GM11168 (cell line): ENCODE measurements at regions not wholly inside any gene's neighbourhood (a gene's known extent, or its start where the extent isn't known, plus 50 kb on each side); places are given as distances from the start of the nearest gene placed in this dataset.

ENCODE experiments used
- in situ Hi-C: fragments of 300-500 bp; cut with MboI; formaldehyde crosslinking; loops from one replicate; pipeline ENCODE4 v1.12.0; 2022; ENCODE audit warnings: low sequenced_read_pairs; ENCODE audit not compliant: unreplicated experiment

DNA sequence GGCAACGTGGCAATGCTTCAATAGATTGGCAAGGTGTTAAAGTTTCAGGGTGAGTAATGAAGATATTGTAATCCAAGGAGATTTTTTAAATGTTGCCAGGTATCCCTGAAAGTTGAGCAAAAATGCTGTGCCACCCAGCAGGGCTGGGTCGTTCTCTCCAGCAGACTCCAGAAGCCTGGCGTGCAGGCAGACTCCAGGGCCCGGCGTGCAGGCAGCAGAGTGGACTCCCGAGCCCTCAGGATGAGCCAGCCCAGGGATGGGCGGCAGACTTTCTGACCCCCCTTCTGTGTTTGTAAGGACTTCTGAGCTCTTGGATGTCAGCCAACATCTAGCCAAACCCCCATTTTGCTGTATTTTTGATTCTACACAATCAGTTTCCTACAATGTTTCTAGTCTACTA, 289.1 kb downstream of the ZNF516 start:
- in situ Hi-C loops: no loop called here

DNA sequence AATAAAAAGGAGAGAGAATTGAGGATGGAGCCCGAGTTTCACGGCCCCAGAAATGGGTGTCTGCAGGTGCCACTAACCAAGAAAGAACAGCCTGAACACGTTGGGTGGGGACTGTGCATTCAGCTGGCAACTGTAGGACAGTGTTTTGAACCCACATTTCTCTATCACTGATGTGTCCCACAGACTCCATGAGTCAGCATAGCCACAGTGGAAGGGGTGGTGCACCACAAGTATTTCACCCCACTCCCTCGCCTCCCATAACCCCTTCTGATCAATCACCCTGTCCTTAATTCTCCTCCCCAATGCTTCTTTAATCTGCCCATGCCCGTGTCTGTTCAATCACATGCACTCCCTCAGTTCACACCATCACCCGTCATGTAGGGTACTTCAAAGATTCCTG, 291.5 kb downstream of the ZNF516 start:
- in situ Hi-C loops: no loop called here

DNA sequence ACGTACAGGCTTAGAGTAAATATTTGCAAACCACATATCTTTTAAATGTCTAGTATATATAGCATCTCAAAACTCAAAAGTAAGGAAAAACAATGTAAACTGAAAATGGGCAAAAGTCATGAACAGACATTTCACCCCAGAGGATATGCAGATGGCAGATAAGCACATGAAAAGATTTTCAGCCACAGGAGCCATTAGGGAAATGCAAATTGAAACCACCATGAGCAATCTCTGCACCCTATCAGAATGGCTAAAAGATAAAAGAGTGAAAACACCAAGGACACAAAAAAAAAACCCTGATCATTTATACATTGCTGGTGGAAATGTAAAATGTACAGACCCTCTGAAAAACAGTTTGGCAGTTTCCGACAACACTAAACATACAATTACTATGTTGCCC, 292.7 kb downstream of the ZNF516 start:
- in situ Hi-C loops: no loop called here

DNA sequence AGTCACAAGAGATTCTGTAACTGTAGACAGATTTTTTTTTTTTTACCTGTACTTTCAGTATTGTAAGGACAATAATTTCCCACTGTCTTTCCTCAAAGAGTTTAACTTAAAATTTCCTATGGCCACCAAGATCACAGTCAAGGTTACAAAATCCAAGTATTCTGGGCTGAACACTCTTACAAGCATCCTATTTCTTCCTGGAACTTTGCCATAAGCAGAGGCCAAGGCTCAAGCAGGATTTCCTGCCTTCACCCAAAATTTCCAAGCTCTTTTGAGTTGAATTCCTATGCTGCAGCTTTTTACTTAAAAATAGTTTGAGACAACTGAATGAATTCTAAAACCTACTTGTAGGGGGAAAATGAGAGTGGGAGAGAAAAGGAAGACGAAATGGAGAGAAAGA, 299.4 kb downstream of the ZNF516 start:
- in situ Hi-C loops: no loop called here

DNA sequence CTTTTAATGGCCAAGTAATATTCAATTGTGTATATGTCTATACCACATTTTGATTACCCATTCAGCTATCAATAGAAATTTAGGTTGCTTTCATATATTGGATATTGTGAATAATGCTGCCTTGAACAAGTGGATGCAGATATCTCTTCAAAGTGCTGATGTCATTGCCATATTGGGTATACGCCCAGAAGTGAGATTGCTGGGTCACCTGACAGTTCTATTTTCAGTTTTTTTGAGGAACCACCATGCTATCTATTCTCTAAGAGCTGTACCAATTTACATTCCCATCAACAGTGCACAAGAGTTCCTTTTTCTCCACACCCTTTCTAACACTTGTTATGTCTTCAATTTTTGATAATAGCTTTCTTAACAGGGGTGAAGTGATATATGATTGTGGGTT, 306.9 kb downstream of the ZNF516 start:
- in situ Hi-C loops: no loop called here

DNA sequence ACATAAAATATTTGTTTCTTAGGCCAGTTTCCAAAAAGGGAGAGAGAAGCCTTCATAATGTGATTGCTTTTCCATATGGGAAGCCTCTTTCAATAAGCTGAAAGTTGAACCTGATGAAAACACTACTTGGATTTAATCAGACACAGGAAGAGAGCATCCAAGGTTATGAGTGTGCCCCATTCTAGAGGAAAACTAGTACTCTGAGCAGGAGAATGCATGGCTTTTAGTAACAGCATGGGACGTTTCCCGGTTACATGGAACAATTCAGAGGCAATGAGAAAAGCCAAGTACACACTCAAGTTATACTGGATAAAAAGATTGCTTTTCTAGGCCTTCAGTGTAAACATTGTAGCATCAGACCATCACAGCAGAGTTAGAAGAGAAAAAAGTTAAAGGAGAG, 315.8 kb downstream of the ZNF516 start:
- in situ Hi-C loops: no loop called here

DNA sequence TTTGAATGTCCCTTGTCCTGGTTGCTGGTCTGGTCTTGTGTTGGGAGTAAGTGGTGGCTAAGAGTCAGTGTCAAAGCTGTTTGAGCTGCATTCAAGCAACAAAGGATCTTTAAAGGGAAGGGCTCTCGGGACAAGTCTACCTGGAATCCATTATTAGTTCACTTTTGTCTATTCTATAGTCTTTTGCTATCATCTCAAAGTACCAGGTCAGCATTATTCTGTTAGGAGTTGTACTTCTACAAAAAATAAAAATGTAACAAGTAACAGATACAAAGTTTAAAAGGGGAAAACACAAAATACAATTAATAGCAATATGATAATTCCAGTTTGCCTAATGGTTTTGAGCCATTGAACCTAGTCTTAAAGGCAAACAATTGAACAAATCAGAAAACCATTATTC, 317.9 kb downstream of the ZNF516 start:
- in situ Hi-C loops: no loop called here

DNA sequence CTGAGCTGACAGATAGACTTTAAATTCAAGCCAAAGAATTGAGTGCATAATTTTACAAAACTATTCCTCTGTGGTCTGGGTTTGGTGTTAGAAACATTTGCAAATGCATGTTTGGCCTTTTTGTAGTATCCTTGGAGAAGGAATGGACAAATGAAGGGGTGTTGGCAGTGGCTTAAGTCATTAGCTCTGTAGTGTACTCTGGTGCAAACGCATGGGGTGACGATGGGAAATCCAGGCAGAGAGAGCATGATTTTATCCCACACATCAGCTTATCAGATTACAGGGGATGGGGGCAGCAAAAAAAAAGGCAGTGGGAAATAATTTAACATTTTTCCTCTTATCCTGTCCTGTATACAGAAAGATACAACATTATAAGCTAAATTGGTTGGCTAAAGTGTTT, 320.6 kb downstream of the ZNF516 start:
- in situ Hi-C loops: no loop called here

DNA sequence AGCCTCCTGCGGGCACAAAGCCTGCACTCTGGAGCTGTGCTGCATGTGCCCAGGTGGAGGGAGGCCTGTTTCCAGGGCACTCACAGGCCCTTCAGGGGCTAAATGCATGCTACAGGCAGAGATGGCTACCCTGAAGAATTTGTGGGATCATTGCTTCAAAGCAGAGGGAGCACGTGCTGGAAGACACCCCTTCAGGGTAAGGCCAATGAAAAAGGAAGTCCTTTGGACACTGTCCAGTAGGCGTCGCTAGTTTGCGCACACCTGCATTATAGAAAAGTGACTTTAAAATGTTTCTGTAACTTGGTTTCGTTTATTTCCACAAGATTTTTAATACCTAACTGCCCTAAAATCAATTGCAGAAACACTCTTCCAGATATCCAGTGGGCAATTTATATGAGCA, 325.3 kb downstream of the ZNF516 start:
- in situ Hi-C loops: no loop called here

DNA sequence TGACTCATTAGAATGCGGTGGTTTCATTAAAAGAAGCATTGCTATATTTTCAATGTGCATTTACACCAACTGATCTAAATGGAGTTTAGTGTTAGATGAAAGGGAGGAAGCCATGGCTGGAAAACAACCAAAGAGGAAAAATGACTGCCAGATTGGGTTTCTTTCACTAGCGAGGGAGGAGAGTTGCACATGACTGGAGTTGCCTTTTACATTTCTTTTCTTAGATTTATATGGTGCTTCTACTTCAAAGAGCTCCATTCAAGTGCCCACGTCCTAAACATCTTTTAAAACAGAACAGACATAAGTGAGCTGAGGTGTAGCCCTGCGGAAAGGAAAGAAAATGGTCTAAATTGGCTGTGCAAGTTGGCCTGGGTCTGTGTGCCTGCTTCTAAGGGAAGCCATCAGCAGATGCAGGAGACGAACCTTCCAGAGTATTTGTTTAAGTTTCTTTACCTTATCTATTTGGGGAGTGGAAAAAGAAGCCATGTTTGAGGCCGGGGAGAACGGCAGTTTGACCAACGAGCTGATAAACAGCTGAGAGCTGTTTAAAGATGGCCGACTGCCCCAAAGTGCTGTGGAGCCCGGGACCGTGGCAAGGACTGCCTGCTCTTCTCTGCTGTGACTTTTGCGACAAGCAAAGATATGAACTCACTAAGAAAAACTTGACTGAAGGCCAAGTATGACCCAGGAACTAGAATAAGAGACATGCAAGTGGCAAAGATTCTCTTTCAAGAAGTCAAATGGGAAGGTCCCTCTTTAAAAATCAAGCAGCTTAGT, 327.0 kb downstream of the ZNF516 start:
- in situ Hi-C loops: no loop called here

DNA sequence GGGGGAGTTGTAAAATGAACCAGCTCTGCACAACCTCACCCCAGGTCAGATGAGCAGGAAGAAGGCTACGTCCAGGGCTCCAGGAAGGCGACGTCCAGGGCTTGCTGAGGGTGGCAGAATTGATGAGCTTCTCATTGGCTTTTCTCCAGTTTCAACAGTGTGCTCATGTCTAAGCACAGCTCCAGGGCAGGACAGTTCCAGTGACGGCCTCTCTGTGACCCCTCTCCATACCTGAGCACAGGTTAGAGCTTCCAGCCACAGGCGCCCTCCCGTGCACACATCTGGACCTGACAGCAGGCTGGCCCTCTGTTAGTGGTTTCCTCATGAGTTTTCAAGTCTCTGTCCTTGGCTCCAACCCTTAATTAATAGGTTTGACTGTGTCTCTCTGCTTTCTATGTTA, 327.6 kb downstream of the ZNF516 start:
- in situ Hi-C loops: no loop called here

DNA sequence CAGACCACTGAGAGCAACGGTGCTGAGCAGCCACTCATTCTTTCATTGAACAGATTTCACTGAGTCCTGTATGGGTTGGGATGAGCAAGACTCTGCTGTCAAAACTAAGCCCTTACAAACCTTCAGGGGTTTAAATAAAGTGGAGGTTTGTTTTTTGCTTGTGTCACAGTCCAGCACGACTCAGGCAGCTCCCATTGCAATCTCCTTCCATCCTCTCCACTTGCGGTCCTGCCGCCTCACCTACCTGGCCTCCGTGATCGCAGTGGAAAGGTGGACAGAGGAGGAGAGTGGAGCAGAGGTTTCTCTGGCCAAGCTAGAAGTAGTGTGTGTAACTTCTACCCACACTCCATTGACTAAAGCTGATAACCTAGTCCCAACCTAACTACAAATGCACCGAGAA, 332.2 kb downstream of the ZNF516 start:
- in situ Hi-C loops: no loop called here

DNA sequence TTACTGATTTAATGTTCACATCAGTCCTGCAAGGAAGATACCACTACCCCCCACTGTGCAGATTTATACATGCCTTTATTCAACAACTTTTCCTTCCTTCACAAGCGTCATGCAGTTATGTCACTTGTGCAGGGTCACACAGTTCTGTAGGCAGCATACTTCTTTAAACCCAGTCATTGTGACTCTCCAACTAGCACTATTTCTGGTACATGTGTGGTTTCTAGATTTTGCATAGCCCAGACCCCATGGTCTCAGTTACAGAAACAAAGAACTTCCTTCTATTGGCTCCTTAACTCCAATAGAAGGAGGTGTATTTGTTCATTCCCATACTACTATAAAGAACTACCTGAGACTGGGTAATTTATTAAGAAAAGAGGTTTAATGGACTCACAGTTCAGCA, 333.1 kb downstream of the ZNF516 start:
- in situ Hi-C loops: no loop called here

DNA sequence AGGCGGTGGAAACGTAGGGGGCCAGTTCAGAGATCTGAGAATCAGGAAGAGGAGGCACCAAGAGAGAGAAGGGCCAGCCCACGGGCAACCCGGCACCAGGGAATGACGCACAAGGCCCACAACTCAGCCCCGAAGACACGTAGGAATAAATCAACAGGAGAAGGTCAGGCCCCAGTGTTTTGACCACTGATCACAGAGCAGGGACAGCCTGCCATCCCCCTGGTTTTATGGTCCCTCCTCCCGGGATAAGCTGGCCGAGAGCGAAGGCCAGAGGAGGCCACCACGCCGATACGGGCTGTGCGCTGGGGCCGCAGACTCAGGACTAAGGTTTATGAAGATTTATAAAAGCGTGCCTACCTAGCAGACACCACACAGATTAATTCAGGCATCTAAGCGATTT, 341.4 kb downstream of the ZNF516 start:
- in situ Hi-C loops: no loop called here

DNA sequence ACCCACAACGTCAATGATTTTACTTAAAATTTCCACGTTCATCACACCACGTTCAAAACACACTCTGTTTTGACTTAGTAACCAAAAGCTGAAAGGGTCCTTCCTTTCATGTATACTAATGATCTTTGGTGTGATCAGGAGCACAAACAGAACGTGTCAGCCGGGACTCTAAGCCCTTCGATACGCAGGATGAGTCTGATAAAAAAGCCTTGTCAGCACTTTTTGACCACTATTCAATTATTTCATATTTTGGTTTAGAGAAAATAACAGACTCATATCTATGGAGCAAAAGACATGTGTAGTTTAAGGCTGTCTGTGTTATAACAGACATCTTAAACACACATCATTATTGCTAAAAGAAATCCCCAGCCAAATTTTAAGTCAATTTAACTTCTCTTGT, 345.3 kb downstream of the ZNF516 start:
- in situ Hi-C loops: no loop called here

DNA sequence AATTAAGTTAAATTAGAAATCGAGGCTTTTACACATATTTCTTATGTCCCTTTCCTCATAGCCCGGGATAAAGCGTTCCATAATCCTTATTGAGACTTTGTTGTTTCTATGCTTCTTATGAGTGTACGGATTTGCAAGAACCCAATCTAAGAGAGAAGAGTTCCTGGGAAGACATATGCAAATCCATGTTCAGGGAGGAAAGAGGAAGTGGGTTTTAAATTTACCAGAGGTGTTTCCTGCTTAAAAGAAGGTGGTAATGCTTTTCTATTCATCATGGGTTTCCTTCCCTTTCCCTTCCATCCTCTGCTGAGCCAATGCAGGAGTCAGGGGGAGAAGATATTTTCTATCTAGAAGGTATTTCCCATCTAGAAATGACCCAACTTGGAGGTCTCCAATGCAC, 345.8 kb downstream of the ZNF516 start:
- in situ Hi-C loops: no loop called here

DNA sequence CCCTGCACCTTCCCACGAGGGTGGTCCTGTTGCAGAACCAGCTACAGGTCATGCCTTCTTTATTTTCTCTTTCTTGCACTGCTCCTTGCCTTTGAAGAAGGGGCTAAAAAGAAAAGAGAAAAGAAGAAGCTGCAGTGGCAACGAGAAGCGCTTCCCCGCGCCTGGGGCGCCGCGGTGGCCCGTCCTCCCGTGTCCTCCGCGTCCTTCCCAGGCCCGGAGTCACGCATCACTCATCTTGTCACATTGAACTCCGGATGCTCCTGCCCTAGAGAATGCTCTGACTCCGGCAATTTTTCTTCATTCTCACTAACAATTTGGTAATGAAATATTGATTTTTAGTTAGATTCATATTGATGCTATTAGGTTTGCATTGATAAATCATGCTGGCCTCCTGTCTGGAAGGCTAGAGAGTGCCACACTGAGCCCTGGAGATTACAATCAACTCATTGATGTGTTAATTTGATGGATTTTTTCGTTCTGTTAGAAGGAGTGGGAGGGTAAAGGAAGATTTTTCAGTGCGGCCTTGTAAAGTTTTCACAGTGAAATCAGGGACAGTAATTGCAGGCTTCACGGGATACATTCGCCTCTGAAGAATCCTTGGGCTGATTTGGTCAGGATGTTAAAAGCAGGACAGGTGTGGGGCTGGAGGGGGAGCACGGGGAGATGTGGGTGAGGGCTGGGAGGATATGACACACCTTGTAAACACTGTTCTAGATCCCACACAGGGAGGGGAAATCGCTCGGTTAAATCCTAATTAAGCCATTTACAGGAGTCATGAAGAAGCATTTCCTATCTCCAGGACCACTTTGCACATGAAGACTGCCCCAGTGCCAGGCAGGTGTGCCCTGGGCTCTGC, 349.3 kb downstream of the ZNF516 start:
- in situ Hi-C loops: no loop called here

DNA sequence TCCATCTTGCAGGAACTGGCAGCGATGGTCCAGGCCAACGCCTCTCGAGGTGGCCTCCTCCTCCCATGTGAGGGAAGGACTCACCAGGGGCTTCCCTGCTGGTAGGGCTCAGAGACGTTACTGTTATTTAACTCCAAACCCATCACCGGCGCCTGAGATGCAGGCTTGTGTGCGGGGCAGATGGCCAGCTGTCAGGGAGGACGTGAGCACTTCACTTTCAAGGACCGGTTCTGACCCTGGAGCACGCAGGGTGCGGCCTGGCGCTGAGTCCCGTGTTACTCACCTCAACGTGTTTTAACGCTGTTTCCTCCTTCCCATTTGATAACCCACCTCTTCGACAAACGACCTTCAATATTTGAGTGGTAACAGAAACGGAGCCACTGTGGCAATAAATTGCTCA, 350.2 kb downstream of the ZNF516 start:
- in situ Hi-C loops: no loop called here

DNA sequence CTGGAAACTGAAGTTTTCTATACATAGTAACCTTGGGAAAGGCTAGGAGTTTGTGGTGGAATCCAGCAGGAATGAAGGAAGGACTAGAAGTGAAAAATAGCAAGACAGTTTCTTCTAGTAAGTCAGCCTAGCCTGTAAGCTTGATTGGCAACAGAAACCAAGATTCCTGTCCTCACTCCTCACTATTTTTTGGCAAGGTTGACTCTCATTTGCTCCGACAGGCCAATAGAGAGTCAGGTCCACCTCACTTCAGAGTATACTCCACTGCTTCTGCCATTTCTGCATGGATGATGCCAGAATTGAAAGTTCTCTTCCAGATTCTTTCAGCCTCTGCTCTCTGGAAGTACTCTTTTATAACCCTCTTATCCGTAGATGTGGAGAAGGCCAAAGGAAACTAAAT, 352.4 kb downstream of the ZNF516 start:
- in situ Hi-C loops: no loop called here

DNA sequence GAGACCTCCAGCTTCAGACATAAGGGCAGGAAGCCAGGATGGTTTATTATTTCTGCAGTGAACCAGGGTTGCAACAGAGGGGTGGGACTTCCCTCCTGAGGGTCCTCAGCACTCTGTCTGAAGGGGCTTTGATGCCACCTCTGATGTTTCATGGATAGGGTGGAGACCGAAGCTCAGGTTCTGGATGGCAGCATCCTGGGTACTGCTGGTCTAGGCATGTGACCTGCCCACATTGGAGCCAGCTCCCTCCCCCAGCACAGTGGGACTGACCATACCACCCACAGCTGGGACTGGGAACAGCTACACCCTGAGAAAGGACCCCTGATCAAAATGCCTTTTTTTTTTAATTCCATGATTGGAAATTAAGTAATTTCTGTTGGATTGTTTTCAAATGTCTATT, 355.2 kb downstream of the ZNF516 start:
- in situ Hi-C loops: no loop called here

DNA sequence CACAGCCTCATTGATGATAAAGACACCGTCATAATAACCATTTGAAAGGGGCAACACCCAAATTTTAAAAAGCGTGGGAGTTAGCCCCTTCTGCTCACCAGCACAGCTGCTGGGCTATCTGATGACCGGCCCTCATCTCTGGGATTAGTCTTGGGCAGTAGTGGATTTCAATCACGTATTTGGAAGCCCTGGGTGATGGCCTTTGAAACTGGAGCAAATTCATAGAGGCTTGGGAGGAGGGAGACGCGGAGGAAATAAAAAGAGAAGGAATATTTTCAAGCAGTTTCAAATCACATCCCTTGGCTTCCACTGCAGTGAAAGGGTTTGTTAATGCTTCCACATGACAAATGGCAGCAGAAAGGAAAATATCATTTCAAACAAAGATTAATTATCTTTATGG, 357.8 kb downstream of the ZNF516 start:
- in situ Hi-C loops: no loop called here

DNA sequence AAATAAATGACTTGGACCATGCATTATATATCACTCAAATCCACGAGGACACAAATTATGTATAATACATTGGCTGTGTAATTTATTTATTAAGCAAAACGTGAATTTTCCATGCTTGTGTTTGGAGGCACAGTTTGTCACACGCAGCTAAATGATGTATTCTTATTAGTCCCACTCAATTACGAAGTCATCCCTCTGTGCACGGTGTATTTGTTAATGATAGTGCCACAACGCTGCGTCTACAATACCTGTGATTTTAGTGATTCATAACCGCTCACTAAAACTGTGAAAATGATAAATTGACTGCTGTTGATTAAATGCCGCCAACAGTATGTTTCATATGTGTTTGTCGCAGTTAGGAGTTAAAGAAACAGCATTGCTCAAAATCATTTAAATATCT, 358.3 kb downstream of the ZNF516 start:
- in situ Hi-C loops: no loop called here
